ENCODE measurements at regions not wholly inside any gene's neighbourhood (a gene's known extent, or its start where the extent isn't known, plus 50 kb on each side); places are given as distances from the start of the nearest gene placed in this dataset.

DNA sequence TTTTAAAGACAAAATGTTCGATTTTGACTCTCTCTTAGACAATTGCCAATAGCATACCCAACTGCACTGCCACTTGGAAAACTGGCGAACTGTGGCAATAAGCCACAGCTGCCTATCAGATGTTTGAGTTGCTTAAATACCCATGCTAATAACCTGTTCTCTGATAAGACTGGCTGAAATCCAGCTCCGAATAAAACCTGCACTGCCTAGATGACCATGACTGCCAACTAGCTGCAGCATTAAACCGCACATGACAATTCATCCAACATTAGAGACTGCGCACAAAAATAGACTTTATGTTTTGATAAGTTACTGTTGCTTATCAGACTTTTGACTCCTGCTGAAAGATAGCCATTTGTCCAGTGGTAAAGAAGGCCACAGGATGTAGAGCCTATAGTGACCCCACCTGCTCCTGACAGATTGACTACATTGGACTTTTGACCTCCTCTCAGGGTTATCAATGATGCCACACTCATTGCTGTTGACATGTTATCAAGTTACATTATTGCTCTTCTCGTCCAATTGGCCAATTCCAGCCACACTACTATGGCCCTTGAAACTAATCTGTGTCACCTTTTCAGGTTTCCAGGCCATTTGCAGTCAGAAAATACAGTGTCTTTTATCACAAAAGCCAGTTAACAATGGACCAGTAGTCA, 299.0 kb downstream of the HGF start:
- POLR2A ChIA-PET = no interaction called here
- no peak overlapping the region for H3K4me3 ChIP-seq (ENCODE audit: control insufficient read depth in 1 of 7, extremely low read depth in 1 of 7, insufficient read depth in 4 of 7, low read depth in 2 of 7, low read length in 6 of 7)
- H3K27me3 ChIP-seq (replicated peaks in 2 of 5; ENCODE audit: control insufficient read depth in 4 of 5, insufficient read depth in 5 of 5, low read length in 4 of 5) = no peaks in the 10 kb centered on the region
- H3K36me3 ChIP-seq (ENCODE audit: control insufficient read depth in 4 of 4, insufficient read depth in 4 of 4, low read length in 3 of 4) = no peaks in the 10 kb centered on the region
- no peak for DNase-seq
- CTCF ChIA-PET = interaction anchor here (0.7 to 5.9 kb wide), 23 partner anchors 8 to 1043 kb away, joined by 3 to 60 read pairs (median 4); no protein-coding TSS in a partner anchor
- no peaks in the 10 kb centered on the region for H3K9me3 ChIP-seq (ENCODE audit: control extremely low read depth in 1 of 5, control insufficient read depth in 4 of 5, insufficient read depth in 2 of 5, low read depth in 1 of 5, low read length in 4 of 5)
- WGBS (ENCODE audit: insufficient coverage) = 100% methylated on average over 1 of the region's 6 CpGs
- peaks cover 0 to 4% (median 0%) of the 10 kb centered on the region in 4 experiments for H3K4me1 ChIP-seq (ENCODE audit: control extremely low read depth in 1 of 4, control insufficient read depth in 4 of 4, insufficient read depth in 4 of 4, low read length in 3 of 4)
- H3K27ac ChIP-seq (ENCODE audit: insufficient read depth in 1 of 2, low read depth in 1 of 2, low read length in 2 of 2, poor library complexity in 1 of 2, severe bottlenecking in 2 of 2) = no peak overlapping the region

- ChIA-PET CTCF (interaction anchor here (0.7 to 5.9 kb wide), 22 partner anchors 9 to 799 kb away, joined by 3 to 60 read pairs (median 4); no protein-coding TSS in a partner anchor), POLR2A (no interaction called here)
- no peaks in the 10 kb centered on the region for H3K9me3 ChIP-seq (ENCODE audit: control extremely low read depth in 1 of 5, control insufficient read depth in 4 of 5, insufficient read depth in 2 of 5, low read depth in 1 of 5, low read length in 4 of 5)
- no peak overlapping the region for H3K4me3 ChIP-seq (ENCODE audit: control insufficient read depth in 1 of 7, extremely low read depth in 1 of 7, insufficient read depth in 4 of 7, low read depth in 2 of 7, low read length in 6 of 7)
- DNase-seq = peak; percentile 53 to 67 (median 60)
- no peaks in the 10 kb centered on the region for H3K36me3 ChIP-seq (ENCODE audit: control insufficient read depth in 4 of 4, insufficient read depth in 4 of 4, low read length in 3 of 4)
- no peaks in the 10 kb centered on the region for H3K27me3 ChIP-seq (replicated peaks in 2 of 5; ENCODE audit: control insufficient read depth in 4 of 5, insufficient read depth in 5 of 5, low read length in 4 of 5)
- 32% methylated on average over 6 of the region's 9 CpGs for WGBS (ENCODE audit: insufficient coverage)
- H3K27ac ChIP-seq (ENCODE audit: insufficient read depth in 1 of 2, low read depth in 1 of 2, low read length in 2 of 2, poor library complexity in 1 of 2, severe bottlenecking in 2 of 2) = no peak overlapping the region
- peaks cover 0 to 4% (median 0%) of the 10 kb centered on the region in 4 experiments for H3K4me1 ChIP-seq (ENCODE audit: control extremely low read depth in 1 of 4, control insufficient read depth in 4 of 4, insufficient read depth in 4 of 4, low read length in 3 of 4)
Measured at GRCh38 chr7:81469869-81470723, 299.8 kb downstream of the HGF start.

DNA sequence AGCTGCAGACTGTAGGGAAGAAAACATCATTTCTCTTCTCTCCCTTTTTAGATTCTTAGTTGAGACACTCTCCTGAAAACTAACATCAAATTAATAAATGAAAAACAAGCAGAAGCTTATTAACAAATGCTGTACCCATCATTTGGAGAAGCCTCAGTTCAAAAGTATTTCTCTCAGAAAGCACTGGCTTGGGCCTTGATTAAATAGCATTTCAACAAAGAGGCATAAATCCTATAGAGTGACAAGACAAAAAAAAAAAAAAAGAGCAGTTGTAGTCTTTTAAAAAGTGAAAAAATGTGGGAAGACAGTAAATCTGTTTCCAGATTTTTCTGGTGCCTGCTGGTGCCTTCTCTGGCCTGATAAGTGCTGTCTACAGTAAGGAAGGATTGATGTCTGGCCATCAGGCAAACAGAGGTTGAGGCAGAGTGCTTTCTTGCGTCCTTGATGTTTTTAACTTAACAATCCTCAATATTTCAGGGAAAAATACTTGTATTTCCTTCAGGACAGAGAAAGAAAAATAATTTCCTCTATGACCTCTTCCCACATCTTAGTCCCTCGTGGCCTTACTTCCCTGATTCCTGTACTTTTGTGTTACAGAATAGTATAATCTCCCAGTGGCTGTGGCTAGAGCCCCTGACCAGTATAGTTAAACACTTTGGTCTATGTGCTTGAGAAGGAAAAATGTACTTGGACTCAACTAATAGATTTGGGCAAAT, 300.5 kb downstream of the HGF start:
- H3K4me3 ChIP-seq (ENCODE audit: control insufficient read depth in 1 of 7, extremely low read depth in 1 of 7, insufficient read depth in 4 of 7, low read depth in 2 of 7, low read length in 6 of 7) = no peak overlapping the region
- no peaks in the 10 kb centered on the region for H3K27me3 ChIP-seq (replicated peaks in 2 of 5; ENCODE audit: control insufficient read depth in 4 of 5, insufficient read depth in 5 of 5, low read length in 4 of 5)
- peaks cover 0 to 4% (median 0%) of the 10 kb centered on the region in 4 experiments for H3K4me1 ChIP-seq (ENCODE audit: control extremely low read depth in 1 of 4, control insufficient read depth in 4 of 4, insufficient read depth in 4 of 4, low read length in 3 of 4)
- POLR2A ChIA-PET = no interaction called here
- no peak overlapping the region for H3K27ac ChIP-seq (ENCODE audit: insufficient read depth in 1 of 2, low read depth in 1 of 2, low read length in 2 of 2, poor library complexity in 1 of 2, severe bottlenecking in 2 of 2)
- DNase-seq = no peak
- no peaks in the 10 kb centered on the region for H3K36me3 ChIP-seq (ENCODE audit: control insufficient read depth in 4 of 4, insufficient read depth in 4 of 4, low read length in 3 of 4)
- no peaks in the 10 kb centered on the region for H3K9me3 ChIP-seq (ENCODE audit: control extremely low read depth in 1 of 5, control insufficient read depth in 4 of 5, insufficient read depth in 2 of 5, low read depth in 1 of 5, low read length in 4 of 5)
- WGBS (ENCODE audit: insufficient coverage) = no CpG with 5 or more reads among the region's 2 CpGs
- CTCF ChIA-PET = interaction anchor here (0.7 to 5.9 kb wide), 20 partner anchors 11 to 1098 kb away, joined by 3 to 60 read pairs (median 4); partner anchors contain the start of gene SEMA3C

GRCh38 chr7:81468526-81468925, 301.3 kb downstream of the HGF start:
- POLR2A ChIA-PET = no interaction called here
- Histone ChIP-seq H3K4me1 (ENCODE audit: control extremely low read depth in 1 of 4, control insufficient read depth in 4 of 4, insufficient read depth in 4 of 4, low read length in 3 of 4) (peaks cover 0 to 4% (median 0%) of the 10 kb centered on the region in 4 experiments), H3K27ac (ENCODE audit: insufficient read depth in 1 of 2, low read depth in 1 of 2, low read length in 2 of 2, poor library complexity in 1 of 2, severe bottlenecking in 2 of 2) (no peak overlapping the region), H3K9me3 (ENCODE audit: control extremely low read depth in 1 of 5, control insufficient read depth in 4 of 5, insufficient read depth in 2 of 5, low read depth in 1 of 5, low read length in 4 of 5) (no peaks in the 10 kb centered on the region), H3K36me3 (ENCODE audit: control insufficient read depth in 4 of 4, insufficient read depth in 4 of 4, low read length in 3 of 4) (no peaks in the 10 kb centered on the region), H3K4me3 (ENCODE audit: control insufficient read depth in 1 of 7, extremely low read depth in 1 of 7, insufficient read depth in 4 of 7, low read depth in 2 of 7, low read length in 6 of 7) (no peak overlapping the region), H3K27me3 (replicated peaks in 2 of 5; ENCODE audit: control insufficient read depth in 4 of 5, insufficient read depth in 5 of 5, low read length in 4 of 5) (no peaks in the 10 kb centered on the region)
- DNase-seq = no peak
- CTCF ChIA-PET = interaction anchor here (0.6 to 5.9 kb wide), 13 partner anchors 10 to 1099 kb away, joined by 3 to 60 read pairs (median 4); partner anchors contain the start of gene SEMA3C

DNA sequence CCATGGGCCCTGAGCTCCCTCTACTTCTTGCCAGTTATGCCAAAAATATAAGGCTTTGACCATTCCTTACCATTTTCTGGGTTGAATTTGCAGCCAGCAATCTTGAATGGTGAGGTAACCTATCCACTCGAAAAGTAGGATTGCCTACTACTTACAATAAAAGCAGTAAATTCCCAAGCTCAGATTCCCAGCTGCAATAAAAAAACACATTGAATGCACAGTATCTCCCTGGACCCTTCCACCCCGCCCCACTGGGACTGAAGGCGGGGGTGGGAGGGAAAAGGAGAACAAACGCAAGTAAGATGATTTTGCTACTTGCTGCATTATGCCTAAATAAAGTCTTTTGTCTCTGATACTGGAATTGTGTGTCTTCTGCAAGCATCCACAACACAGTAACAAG, 301.9 kb downstream of the HGF start:
- Histone ChIP-seq H3K4me1 (ENCODE audit: control extremely low read depth in 1 of 4, control insufficient read depth in 4 of 4, insufficient read depth in 4 of 4, low read length in 3 of 4) (no peaks in the 10 kb centered on the region), H3K27ac (ENCODE audit: insufficient read depth in 1 of 2, low read depth in 1 of 2, low read length in 2 of 2, poor library complexity in 1 of 2, severe bottlenecking in 2 of 2) (no peak overlapping the region), H3K9me3 (ENCODE audit: control extremely low read depth in 1 of 5, control insufficient read depth in 4 of 5, insufficient read depth in 2 of 5, low read depth in 1 of 5, low read length in 4 of 5) (no peaks in the 10 kb centered on the region), H3K4me3 (ENCODE audit: control insufficient read depth in 1 of 7, extremely low read depth in 1 of 7, insufficient read depth in 4 of 7, low read depth in 2 of 7, low read length in 6 of 7) (no peak overlapping the region), H3K27me3 (replicated peaks in 2 of 5; ENCODE audit: control insufficient read depth in 4 of 5, insufficient read depth in 5 of 5, low read length in 4 of 5) (no peaks in the 10 kb centered on the region), H3K36me3 (ENCODE audit: control insufficient read depth in 4 of 4, insufficient read depth in 4 of 4, low read length in 3 of 4) (no peaks in the 10 kb centered on the region)
- ChIA-PET POLR2A (no interaction called here), CTCF (interaction anchor here (0.6 to 5.9 kb wide), 10 partner anchors 9 to 1099 kb away, joined by 3 to 60 read pairs (median 4); no protein-coding TSS in a partner anchor)
- no peak for DNase-seq
- 100% methylated on average over 2 of the region's 4 CpGs for WGBS (ENCODE audit: insufficient coverage)

DNA sequence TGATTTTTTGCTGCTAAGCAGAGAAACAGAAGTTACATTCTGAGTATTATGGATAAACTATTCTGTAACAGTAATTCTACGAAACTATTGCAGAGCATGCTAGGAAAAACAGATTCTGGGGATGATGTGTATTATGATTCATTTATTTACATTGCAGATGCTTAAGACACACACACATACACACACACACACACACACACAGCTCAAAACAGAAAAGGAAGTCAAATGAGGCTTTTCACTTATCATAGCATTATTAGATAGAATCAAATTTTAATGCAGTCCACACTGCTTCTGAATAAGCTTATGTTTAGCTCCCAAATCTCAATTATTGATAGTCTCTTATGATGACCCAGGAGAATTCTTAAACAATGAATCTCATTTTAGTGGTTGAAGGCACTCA, 307.2 kb downstream of the HGF start:
- WGBS (ENCODE audit: insufficient coverage) = 100% methylated on average over 1 of the region's 1 CpG
- Histone ChIP-seq H3K9me3 (ENCODE audit: control extremely low read depth in 1 of 5, control insufficient read depth in 4 of 5, insufficient read depth in 2 of 5, low read depth in 1 of 5, low read length in 4 of 5) (no peaks in the 10 kb centered on the region), H3K4me1 (ENCODE audit: control extremely low read depth in 1 of 4, control insufficient read depth in 4 of 4, insufficient read depth in 4 of 4, low read length in 3 of 4) (peaks cover 3 to 18% (median 13%) of the 10 kb centered on the region in 4 experiments), H3K27me3 (replicated peaks in 2 of 5; ENCODE audit: control insufficient read depth in 4 of 5, insufficient read depth in 5 of 5, low read length in 4 of 5) (no peaks in the 10 kb centered on the region), H3K4me3 (ENCODE audit: control insufficient read depth in 1 of 7, extremely low read depth in 1 of 7, insufficient read depth in 4 of 7, low read depth in 2 of 7, low read length in 6 of 7) (no peak overlapping the region), H3K27ac (ENCODE audit: insufficient read depth in 1 of 2, low read depth in 1 of 2, low read length in 2 of 2, poor library complexity in 1 of 2, severe bottlenecking in 2 of 2) (no peak overlapping the region), H3K36me3 (ENCODE audit: control insufficient read depth in 4 of 4, insufficient read depth in 4 of 4, low read length in 3 of 4) (no peaks in the 10 kb centered on the region)
- POLR2A ChIA-PET = no interaction called here
- peak in 1 of 3 donors; percentile 35 for DNase-seq
- CTCF ChIA-PET = interaction anchor here (0.8 to 1.0 kb wide), 2 partner anchors 13 to 783 kb away, joined by 3 read pairs; no protein-coding TSS in a partner anchor
